A549 (cell line): ENCODE measurements at regions not wholly inside any gene's neighbourhood (a gene's known extent, or its start where the extent isn't known, plus 50 kb on each side); places are given as distances from the start of the nearest gene placed in this dataset.

ENCODE experiments used
- ATAC-seq, 2 experiments: fragments of 200-7000 bp in 1 of 2; fragments of >200 bp in 1 of 2; cut with Nextera tagmentation in 1 of 2; cut with Tn5 transposase in 1 of 2; 3 replicates each; pipeline versions ENCODE4 v1.8.0 to v1.9.1; 2018 to 2020; ENCODE audit warnings: mild to moderate bottlenecking in 1 of 2, moderate library complexity in 1 of 2
- CTCF ChIA-PET: fragments of 300-600 bp; sonication (Branson Sonifier 250); formaldehyde crosslinking; extraction: SDS; loops from one replicate; lab custom pipeline; 2021; ENCODE audit warnings: antibody characterized with exemption, inconsistent platforms; lab: Yijun Ruan, JAX
- POLR2A ChIA-PET: fragments of 350-600 bp; formaldehyde crosslinking; extraction: SDS; loops from one replicate; lab custom pipeline; 2021; ENCODE audit warnings: antibody characterized with exemption, inconsistent platforms; lab: Yijun Ruan, JAX
- DNase-seq, 2 experiments: peaks; one replicate each; pipeline versions ENCODE4 v3.0.0 to v3.0.0-alpha.2; 2011 to 2016; ENCODE audit warnings: low read depth in 1 of 2, low spot score in 1 of 2
- FAIRE-seq: peaks from 2 replicates; lab custom pipeline; 2011; peaks lifted over from hg19 to GRCh38; lab: Jason Lieb, UNC
- H3K27ac ChIP-seq, 2 experiments: fragments of >200 bp; sonication (Bioruptor Twin); formaldehyde crosslinking; 3 replicates each; pipeline ENCODE4 v1.5.1; 2016 to 2017
- H3K4me1 ChIP-seq: fragments of >200 bp; sonication (Bioruptor Twin); formaldehyde crosslinking; 3 replicates; pipeline ENCODE4 v1.6.1; 2016
- H3K4me2 ChIP-seq: fragments of >200 bp; sonication (Bioruptor Twin); formaldehyde crosslinking; 3 replicates; pipeline ENCODE4 v1.6.1; 2016
- H3K4me3 ChIP-seq: fragments of >200 bp; sonication (Bioruptor Twin); formaldehyde crosslinking; 3 replicates; pipeline ENCODE4 v1.5.1; 2016
- H3K9me3 ChIP-seq: fragments of >200 bp; sonication (Bioruptor Twin); formaldehyde crosslinking; 3 replicates; pipeline ENCODE4 v1.6.1; 2016
- CBX8 ChIP-seq: fragments of 200-600 bp; sonication (generic); IDR thresholded peaks from 2 replicates; pipeline ENCODE4 v1.6.1; 2016
- CHD2 ChIP-seq: fragments of 150-350 bp; IDR thresholded peaks from 2 replicates; pipeline ENCODE4 v1.6.1; 2014; ENCODE audit warnings: low read length; ENCODE audit not compliant: partially characterized antibody
- CHD4 ChIP-seq: fragments of 200-600 bp; sonication (generic); IDR thresholded peaks from 2 replicates; pipeline ENCODE4 v1.6.1; 2016; ENCODE audit warnings: antibody characterized with exemption, mild to moderate bottlenecking, borderline replicate concordance
- EHF ChIP-seq: fragments of 250-450 bp; sonication (Bioruptor Pico); IDR thresholded peaks from 2 replicates; pipeline ENCODE4 v1.5.0; 2020; ENCODE audit warnings: mild to moderate bottlenecking
- EHMT2 ChIP-seq: fragments of 200-600 bp; sonication (generic); IDR thresholded peaks from 2 replicates; pipeline ENCODE4 v1.6.1; 2016; ENCODE audit warnings: antibody characterized with exemption, low read depth, mild to moderate bottlenecking, moderate library complexity
- FOSB ChIP-seq: fragments of 250-450 bp; sonication (Bioruptor Pico); IDR thresholded peaks from 2 replicates; pipeline ENCODE4 v1.5.0; 2020; ENCODE audit warnings: mild to moderate bottlenecking, moderate library complexity
- FOSL2 ChIP-seq, 2 experiments: fragments of 450-650 bp in 1 of 2; fragments of >200 bp in 1 of 2; sonication (Bioruptor Twin) in 1 of 2; formaldehyde crosslinking; IDR thresholded peaks; 2 replicates each; pipeline versions ENCODE4 v1.5.0 to v1.6.1; 2016 to 2020; ENCODE audit warnings: mild to moderate bottlenecking in 1 of 2, moderate library complexity in 1 of 2
- FOXS1 ChIP-seq: fragments of 250-450 bp; sonication (Bioruptor Pico); IDR thresholded peaks from 2 replicates; pipeline ENCODE4 v1.5.0; 2020; ENCODE audit warnings: mild to moderate bottlenecking, moderate library complexity
- HEYL ChIP-seq: fragments of 250-450 bp; sonication (Bioruptor Pico); IDR thresholded peaks from 2 replicates; pipeline ENCODE4 v1.8.0; 2021; ENCODE audit warnings: mild to moderate bottlenecking, moderate library complexity
- HOXB13 ChIP-seq: fragments of 250-450 bp; sonication (Bioruptor Pico); IDR thresholded peaks from 2 replicates; pipeline ENCODE4 v1.5.0; 2020; ENCODE audit warnings: low read depth, mild to moderate bottlenecking, moderate library complexity
- JUNB ChIP-seq: fragments of >200 bp; sonication (Bioruptor Twin); formaldehyde crosslinking; IDR thresholded peaks from 2 replicates; pipeline ENCODE4 v1.6.1; 2016
- KDM1A ChIP-seq: fragments of 200-600 bp; sonication (generic); IDR thresholded peaks from 2 replicates; pipeline ENCODE4 v1.6.1; 2016; ENCODE audit warnings: low read depth, mild to moderate bottlenecking
- MAFK ChIP-seq: fragments of 450-650 bp; IDR thresholded peaks from 2 replicates; pipeline ENCODE4 v1.6.1; 2014; ENCODE audit not compliant: partially characterized antibody
- MAZ ChIP-seq: fragments of 150-350 bp; IDR thresholded peaks from 2 replicates; pipeline ENCODE4 v1.6.1; 2014; ENCODE audit warnings: antibody characterized with exemption, low read depth, low read length, borderline replicate concordance
- MYC ChIP-seq: IDR thresholded peaks from 2 replicates; pipeline ENCODE4 v1.6.1; 2012; ENCODE audit warnings: mild to moderate bottlenecking, inconsistent platforms, low read length, improper control_type of control experiment, borderline replicate concordance
- NFE2L2 ChIP-seq: fragments of 150-350 bp; conservative IDR thresholded peaks from 2 replicates; pipeline ENCODE4 v1.6.1; 2014; ENCODE audit warnings: low read length
- NPAS2 ChIP-seq: fragments of 250-450 bp; sonication (Bioruptor Pico); IDR thresholded peaks from 2 replicates; pipeline ENCODE4 v1.8.0; 2022; ENCODE audit warnings: mild to moderate bottlenecking, moderate library complexity, borderline replicate concordance
- NR3C1 ChIP-seq: fragments of >200 bp; sonication (Bioruptor Twin); formaldehyde crosslinking; IDR thresholded peaks from 3 replicates; pipeline ENCODE4 v1.6.1; 2017
- RAD21 ChIP-seq, 2 experiments: fragments of >200 bp in 1 of 2; sonication (Bioruptor Twin) in 1 of 2; formaldehyde crosslinking in 1 of 2; IDR thresholded peaks in 1 of 2; conservative IDR thresholded peaks in 1 of 2; 2 replicates in 1 of 2; 3 replicates in 1 of 2; pipeline ENCODE4 v1.6.1; 2012 to 2018; ENCODE audit warnings: inconsistent platforms in 1 of 2
- RFX5 ChIP-seq: fragments of 450-650 bp; IDR thresholded peaks from 2 replicates; pipeline ENCODE4 v1.7.1; 2014; ENCODE audit warnings: antibody characterized with exemption, mild to moderate bottlenecking, moderate library complexity
- RNF2 ChIP-seq: fragments of 200-600 bp; sonication (generic); IDR thresholded peaks from 2 replicates; pipeline ENCODE4 v1.6.1; 2016; ENCODE audit warnings: low read depth, mild to moderate bottlenecking, antibody characterized with exemption, moderate library complexity, borderline replicate concordance
- SMC3 ChIP-seq: fragments of >200 bp; sonication (Bioruptor Twin); formaldehyde crosslinking; IDR thresholded peaks from 3 replicates; pipeline ENCODE4 v1.6.1; 2018; ENCODE audit warnings: inconsistent platforms
- TP53 ChIP-seq: fragments of 250-450 bp; sonication (Bioruptor Pico); IDR thresholded peaks from 2 replicates; pipeline ENCODE4 v1.5.0; 2021; ENCODE audit warnings: mild to moderate bottlenecking, moderate library complexity
- WGBS: methylation state at CpG from one replicate; pipeline ENCODE4 v1.1.6; 2017; ENCODE audit errors: missing lambda C conversion rate; 5-methylcytosine and 5-hydroxymethylcytosine counted together
- TF ChIP-seq, protein P1 (sequence below): fragments of 150-350 bp; IDR thresholded peaks from 2 replicates; pipeline ENCODE4 v1.6.1; 2014; ENCODE audit warnings: low read depth, mild to moderate bottlenecking, low read length
- TF ChIP-seq, protein P2 (sequence below): fragments of 250-450 bp; sonication (Bioruptor Pico); IDR thresholded peaks from 2 replicates; pipeline ENCODE4 v1.5.0; 2021; ENCODE audit warnings: mild to moderate bottlenecking, moderate library complexity, borderline replicate concordance
- TF ChIP-seq, protein P3 (sequence below): IDR thresholded peaks from 2 replicates; pipeline ENCODE4 v1.6.1; 2012; ENCODE audit warnings: low read depth, borderline replicate concordance
- TF ChIP-seq, protein P4 (sequence below): fragments of >200 bp; sonication (Bioruptor Twin); formaldehyde crosslinking; IDR thresholded peaks from 3 replicates; pipeline ENCODE4 v1.5.1; 2016
- TF ChIP-seq, protein P5 (sequence below): fragments of 450-650 bp; IDR thresholded peaks from 2 replicates; pipeline ENCODE4 v1.6.1; 2014; ENCODE audit warnings: antibody characterized with exemption
- TF ChIP-seq, protein P6 (sequence below): IDR thresholded peaks from 2 replicates; pipeline ENCODE4 v1.6.1; 2012

DNA sequence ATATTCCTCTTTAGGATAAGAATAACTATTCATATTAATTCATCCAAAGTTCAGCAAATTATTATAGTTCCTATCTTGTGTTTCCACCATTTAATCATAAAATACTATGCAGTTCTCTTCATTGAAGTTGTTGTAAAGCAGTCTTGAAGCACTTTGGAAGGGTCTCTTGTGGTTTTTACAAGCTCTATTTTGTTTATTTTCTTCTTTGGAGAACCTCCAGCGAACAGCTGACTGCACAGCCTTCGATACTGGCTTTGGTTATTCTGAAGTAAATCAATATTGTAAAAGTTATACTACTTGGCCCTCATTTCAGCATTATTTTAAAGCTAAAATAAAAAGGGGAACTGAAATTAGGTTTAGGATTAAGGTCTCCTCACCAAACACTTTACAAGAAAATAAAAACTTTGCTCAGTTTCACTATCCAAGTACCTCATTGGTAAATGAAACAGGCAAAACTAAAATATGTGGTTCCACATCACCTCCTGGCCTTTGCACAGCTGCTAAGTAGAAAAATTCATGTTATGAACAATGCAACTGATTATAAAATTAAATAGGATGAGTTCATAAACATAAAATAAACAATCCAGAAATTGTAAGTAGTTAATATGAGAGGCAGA is 1629.2 kb upstream of the ADGRL3 start:
- ATAC-seq: no peak
- ChIA-PET CTCF (no interaction called here), POLR2A (no interaction called here)
- no peak for DNase-seq
- H3K4me1 ChIP-seq: no peaks in the 10 kb centered on the region
- no peak for FAIRE-seq
- H3K4me2 ChIP-seq: no peak overlapping the region
- H3K27ac ChIP-seq: no peak overlapping the region
- 21% methylated on average over 2 of the region's 2 CpGs for WGBS
- H3K9me3 ChIP-seq: no peaks in the 10 kb centered on the region
- no peak for TF ChIP-seq SMC3
- no peak for TF ChIP-seq KDM1A
- TF ChIP-seq TP53: no peak
- no peak for TF ChIP-seq MAFK
- no peak for TF ChIP-seq EHMT2
- TF ChIP-seq, protein P1, sequence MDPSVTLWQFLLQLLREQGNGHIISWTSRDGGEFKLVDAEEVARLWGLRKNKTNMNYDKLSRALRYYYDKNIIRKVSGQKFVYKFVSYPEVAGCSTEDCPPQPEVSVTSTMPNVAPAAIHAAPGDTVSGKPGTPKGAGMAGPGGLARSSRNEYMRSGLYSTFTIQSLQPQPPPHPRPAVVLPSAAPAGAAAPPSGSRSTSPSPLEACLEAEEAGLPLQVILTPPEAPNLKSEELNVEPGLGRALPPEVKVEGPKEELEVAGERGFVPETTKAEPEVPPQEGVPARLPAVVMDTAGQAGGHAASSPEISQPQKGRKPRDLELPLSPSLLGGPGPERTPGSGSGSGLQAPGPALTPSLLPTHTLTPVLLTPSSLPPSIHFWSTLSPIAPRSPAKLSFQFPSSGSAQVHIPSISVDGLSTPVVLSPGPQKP: no peak
- TF ChIP-seq MYC: no peak
- TF ChIP-seq RAD21 (conservative IDR thresholded peaks at IDR 0.05 in 1 of 2, IDR thresholded peaks at IDR 0.05 in 1 of 2): no peak
- TF ChIP-seq JUNB: no peak
- TF ChIP-seq NR3C1: no peak
- no peak for TF ChIP-seq HOXB13
- TF ChIP-seq RFX5: no peak
- no peak for TF ChIP-seq HEYL (CRISPR knock-in tag)
- no peak for TF ChIP-seq FOSB (CRISPR knock-in tag)
- TF ChIP-seq, protein P2, sequence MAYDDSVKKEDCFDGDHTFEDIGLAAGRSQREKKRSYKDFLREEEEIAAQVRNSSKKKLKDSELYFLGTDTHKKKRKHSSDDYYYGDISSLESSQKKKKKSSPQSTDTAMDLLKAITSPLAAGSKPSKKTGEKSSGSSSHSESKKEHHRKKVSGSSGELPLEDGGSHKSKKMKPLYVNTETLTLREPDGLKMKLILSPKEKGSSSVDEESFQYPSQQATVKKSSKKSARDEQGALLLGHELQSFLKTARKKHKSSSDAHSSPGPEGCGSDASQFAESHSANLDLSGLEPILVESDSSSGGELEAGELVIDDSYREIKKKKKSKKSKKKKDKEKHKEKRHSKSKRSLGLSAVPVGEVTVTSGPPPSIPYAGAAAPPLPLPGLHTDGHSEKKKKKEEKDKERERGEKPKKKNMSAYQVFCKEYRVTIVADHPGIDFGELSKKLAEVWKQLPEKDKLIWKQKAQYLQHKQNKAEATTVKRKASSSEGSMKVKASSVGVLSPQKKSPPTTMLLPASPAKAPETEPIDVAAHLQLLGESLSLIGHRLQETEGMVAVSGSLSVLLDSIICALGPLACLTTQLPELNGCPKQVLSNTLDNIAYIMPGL (CRISPR knock-in tag): no peak
- no peak for TF ChIP-seq CHD4
- no peak for TF ChIP-seq CHD2
- TF ChIP-seq FOSL2 (IDR thresholded peaks at IDR 0.05): no peak
- TF ChIP-seq FOSL2 (CRISPR knock-in tag; IDR thresholded peaks at IDR 0.05): no peak
- TF ChIP-seq RNF2: no peak
- no peak for TF ChIP-seq FOXS1 (CRISPR knock-in tag)
- no peak overlapping the region for H3K4me3 ChIP-seq

DNA sequence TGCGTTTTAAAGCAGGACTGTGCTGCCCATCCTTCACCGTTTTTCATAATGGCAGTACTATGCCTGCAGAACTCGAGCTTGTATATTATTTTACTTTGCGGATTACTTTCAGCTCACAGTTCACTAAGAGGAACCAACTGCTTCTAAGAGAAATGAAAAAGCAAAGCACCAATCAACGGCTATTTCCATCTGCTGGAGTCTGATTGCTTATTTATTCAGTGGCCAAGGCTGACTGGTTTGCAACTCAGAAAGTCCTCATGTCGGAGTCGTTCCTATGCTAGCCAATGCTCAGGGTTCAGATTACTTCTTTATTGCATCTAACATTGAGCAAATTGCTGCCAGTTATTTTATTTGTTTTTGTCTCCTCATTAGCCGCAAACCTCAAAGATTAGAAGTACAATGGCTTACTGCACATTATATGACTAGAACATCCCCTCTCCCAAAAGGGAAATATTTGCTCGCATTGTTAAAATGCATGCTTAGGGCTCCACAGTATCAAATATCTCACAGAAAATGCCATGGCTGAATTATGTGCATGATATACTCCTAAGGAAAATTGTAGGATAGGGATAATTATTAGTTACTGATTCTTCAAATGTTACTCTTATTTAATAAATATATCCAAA is 1628.2 kb upstream of the ADGRL3 start:
- DNase-seq (no peak), FAIRE-seq (no peak), ATAC-seq (no peak)
- ChIA-PET CTCF (no interaction called here), POLR2A (no interaction called here)
- WGBS: 51% methylated on average over 9 of the region's 9 CpGs
- H3K4me1 ChIP-seq: no peaks in the 10 kb centered on the region
- no peak overlapping the region for H3K27ac ChIP-seq
- no peak overlapping the region for H3K4me3 ChIP-seq
- H3K9me3 ChIP-seq: no peaks in the 10 kb centered on the region
- no peak overlapping the region for H3K4me2 ChIP-seq
- no peak for TF ChIP-seq KDM1A
- no peak for TF ChIP-seq MAZ
- TF ChIP-seq, protein P3, sequence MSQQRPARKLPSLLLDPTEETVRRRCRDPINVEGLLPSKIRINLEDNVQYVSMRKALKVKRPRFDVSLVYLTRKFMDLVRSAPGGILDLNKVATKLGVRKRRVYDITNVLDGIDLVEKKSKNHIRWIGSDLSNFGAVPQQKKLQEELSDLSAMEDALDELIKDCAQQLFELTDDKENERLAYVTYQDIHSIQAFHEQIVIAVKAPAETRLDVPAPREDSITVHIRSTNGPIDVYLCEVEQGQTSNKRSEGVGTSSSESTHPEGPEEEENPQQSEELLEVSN: no peak
- TF ChIP-seq EHF (CRISPR knock-in tag): no peak
- no peak for TF ChIP-seq NFE2L2
- TF ChIP-seq EHMT2: no peak
- no peak for TF ChIP-seq NPAS2 (CRISPR knock-in tag)
- TF ChIP-seq, protein P4, sequence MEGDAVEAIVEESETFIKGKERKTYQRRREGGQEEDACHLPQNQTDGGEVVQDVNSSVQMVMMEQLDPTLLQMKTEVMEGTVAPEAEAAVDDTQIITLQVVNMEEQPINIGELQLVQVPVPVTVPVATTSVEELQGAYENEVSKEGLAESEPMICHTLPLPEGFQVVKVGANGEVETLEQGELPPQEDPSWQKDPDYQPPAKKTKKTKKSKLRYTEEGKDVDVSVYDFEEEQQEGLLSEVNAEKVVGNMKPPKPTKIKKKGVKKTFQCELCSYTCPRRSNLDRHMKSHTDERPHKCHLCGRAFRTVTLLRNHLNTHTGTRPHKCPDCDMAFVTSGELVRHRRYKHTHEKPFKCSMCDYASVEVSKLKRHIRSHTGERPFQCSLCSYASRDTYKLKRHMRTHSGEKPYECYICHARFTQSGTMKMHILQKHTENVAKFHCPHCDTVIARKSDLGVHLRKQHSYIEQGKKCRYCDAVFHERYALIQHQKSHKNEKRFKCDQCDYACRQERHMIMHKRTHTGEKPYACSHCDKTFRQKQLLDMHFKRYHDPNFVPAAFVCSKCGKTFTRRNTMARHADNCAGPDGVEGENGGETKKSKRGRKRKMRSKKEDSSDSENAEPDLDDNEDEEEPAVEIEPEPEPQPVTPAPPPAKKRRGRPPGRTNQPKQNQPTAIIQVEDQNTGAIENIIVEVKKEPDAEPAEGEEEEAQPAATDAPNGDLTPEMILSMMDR: no peak
- TF ChIP-seq, protein P5, sequence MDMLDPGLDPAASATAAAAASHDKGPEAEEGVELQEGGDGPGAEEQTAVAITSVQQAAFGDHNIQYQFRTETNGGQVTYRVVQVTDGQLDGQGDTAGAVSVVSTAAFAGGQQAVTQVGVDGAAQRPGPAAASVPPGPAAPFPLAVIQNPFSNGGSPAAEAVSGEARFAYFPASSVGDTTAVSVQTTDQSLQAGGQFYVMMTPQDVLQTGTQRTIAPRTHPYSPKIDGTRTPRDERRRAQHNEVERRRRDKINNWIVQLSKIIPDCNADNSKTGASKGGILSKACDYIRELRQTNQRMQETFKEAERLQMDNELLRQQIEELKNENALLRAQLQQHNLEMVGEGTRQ: no peak
- no peak for TF ChIP-seq FOSB (CRISPR knock-in tag)
- TF ChIP-seq MAFK: no peak
- no peak for TF ChIP-seq CBX8
- TF ChIP-seq, protein P2 (CRISPR knock-in tag): no peak
- TF ChIP-seq, protein P6, sequence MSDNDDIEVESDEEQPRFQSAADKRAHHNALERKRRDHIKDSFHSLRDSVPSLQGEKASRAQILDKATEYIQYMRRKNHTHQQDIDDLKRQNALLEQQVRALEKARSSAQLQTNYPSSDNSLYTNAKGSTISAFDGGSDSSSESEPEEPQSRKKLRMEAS: no peak
